ENCODE measurements at regions not wholly inside any gene's neighbourhood (a gene's known extent, or its start where the extent isn't known, plus 50 kb on each side); places are given as distances from the start of the nearest gene placed in this dataset.

DNA sequence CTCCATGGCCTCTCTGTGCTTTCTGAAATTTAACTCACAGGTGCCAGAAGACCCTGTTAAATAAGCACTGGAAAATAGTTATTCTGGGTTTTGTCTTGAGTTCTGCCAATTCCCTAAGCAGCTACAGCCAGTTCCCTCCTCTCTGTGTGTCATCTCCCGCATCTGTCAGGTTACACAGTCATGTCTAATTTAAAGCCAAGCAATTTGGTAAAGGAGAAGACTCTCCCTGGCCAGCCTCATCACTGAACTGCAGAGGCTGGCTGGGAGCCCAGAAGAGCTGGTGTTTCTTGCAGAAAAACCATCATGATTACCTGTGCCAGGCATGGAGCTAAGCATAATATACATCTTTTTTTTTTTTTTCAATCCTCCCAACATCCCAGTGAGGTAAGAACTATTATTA lies 141.3 kb upstream of the ZNF366 start:
- TF ChIP-seq, protein P1, sequence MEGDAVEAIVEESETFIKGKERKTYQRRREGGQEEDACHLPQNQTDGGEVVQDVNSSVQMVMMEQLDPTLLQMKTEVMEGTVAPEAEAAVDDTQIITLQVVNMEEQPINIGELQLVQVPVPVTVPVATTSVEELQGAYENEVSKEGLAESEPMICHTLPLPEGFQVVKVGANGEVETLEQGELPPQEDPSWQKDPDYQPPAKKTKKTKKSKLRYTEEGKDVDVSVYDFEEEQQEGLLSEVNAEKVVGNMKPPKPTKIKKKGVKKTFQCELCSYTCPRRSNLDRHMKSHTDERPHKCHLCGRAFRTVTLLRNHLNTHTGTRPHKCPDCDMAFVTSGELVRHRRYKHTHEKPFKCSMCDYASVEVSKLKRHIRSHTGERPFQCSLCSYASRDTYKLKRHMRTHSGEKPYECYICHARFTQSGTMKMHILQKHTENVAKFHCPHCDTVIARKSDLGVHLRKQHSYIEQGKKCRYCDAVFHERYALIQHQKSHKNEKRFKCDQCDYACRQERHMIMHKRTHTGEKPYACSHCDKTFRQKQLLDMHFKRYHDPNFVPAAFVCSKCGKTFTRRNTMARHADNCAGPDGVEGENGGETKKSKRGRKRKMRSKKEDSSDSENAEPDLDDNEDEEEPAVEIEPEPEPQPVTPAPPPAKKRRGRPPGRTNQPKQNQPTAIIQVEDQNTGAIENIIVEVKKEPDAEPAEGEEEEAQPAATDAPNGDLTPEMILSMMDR (IDR thresholded peaks at IDR 0.05) = no peak
- no peak for TF ChIP-seq EZH2 (IDR thresholded peaks at IDR 0.05)
- TF ChIP-seq EZH2phosphoT487 (IDR thresholded peaks at IDR 0.05) = no peak
